Activated T-cell treated with anti-CD3 and anti-CD28 coated beads for 24 hours (primary cell): ENCODE measurements at regions not wholly inside any gene's neighbourhood (a gene's known extent, or its start where the extent isn't known, plus 50 kb on each side); places are given as distances from the start of the nearest gene placed in this dataset.

Experiments used
- DNase-seq: peaks from one replicate; pipeline ENCODE4 v3.0.0-alpha.2; 2020; ENCODE audit warnings: low read depth

DNA sequence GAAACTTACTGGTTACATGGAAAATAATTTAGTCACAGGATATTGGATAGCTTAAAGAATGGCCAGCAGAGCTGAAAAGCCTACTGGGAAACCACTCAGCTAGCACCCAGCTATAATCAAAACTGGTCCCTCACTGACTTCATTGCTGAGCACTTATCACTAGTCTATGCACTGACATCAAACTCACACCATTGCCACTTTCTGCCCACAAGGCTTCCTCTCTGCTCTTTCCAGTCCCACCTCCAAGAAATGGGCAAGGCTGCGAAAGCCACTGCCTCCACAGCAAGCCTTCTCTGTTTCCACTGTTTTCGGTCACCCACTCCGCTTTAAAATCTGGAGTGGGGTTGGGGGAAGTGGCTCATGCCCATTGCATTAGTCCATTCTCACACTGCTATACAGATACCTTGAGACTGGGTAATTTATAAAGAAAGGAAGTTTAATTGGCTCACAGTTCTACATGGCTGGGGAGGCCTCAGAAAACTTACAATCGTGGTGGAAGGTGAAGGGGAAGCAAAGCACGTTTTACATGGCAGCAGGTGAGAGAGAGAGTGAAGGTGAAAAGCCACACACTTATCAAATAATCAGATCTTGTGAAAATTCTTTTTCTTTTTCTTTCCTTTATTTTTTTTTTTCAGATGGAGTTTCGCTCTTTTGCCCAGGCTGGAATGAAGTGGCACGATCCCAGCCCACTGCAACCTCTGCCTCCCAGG lies 77.0 kb upstream of the CERS6 start:
- DNase-seq = no peak

DNA sequence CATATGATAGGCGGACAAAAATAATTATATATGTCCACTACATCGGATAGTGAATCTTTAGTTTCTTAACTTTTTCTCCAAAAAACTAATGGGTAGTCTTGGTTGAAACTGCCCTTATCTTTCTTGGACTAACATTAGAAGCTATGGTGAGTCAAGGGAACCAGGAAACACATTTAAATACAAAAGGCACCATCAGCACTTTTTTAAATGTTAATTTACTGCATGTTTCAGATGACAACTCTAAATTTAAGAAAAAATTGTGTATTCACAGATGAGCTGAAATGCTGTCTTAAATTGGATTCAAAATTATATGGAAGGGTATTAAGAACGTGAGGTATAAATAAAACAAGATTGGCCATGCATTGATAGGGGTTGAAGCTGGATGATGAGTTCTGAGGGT lies 75.6 kb upstream of the CERS6 start:
- DNase-seq = no peak

DNA sequence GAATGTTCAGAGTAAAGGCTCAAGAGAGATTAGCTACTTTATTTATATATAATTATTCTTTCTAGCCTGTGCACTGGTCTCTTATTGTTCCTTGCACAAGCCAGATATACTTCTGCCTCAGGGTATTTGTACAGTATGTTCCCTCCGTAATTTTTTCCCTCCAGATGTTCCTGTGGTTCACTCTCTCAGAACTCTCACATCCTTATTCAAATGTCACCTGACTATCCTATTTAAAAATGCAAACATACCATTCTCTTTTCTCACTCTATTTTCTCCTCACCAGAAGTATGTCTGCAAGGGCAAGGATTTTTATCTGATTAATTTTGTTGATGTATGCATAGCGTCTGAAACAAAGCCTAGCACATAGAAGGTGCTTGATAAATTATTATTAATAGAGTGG lies 64.0 kb upstream of the CERS6 start:
- no peak for DNase-seq

DNA sequence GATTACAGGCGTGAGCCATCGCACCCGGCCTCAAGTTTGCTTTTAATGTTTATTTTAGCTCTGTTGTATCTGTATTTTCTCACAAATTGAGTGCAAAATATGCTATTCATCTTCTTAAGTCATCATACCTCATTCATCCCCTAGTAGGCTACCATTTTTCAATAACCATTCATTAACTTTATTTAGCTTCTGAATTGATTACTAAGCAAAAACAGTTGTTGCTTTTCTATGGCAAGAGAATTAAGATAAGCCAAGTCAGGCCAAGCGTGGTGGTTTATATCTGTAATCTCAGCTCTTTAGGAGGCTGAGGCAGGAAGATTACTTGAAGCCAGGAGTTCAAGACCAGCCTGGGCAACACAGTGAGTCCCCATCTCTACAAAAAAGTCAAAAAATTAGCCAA lies 63.3 kb upstream of the CERS6 start:
- DNase-seq = no peak

DNA sequence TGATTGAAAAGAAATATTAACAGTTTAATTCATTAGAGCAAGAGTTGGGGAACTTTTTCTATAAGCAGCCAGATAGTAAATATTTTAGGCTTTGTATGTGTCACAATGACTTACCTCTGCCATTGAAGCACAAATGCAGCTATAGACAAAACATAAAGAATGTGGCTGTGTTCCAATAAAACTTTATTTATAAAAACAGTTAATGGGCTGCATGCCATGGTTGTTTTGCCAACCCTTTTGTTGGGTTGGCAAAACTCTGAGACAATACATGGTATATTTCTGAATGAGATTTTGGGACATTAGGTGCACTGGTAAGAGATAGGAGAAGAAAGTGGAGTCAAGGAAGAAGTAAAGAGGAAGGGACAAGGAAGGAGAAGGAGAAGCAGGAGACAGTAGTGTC lies 61.8 kb upstream of the CERS6 start:
- DNase-seq = no peak

DNA sequence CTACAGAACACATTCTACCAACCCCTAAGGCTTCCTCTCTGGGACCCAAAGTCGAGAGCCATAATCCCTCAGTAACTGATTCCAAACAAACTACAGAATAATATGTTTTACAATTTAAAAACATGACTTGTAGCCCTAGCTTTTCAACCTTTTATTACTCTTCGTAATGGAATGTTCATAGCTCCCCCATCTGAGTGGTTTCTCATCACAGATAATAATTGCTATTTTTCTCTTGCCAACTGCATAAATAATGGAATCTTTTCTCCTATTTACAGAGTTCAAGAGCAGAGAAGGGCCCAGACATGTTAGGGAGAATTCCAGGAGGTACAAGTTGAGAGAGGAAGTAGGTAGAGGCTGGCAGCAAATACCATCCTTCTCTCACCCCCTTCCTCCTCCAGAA lies 59.9 kb upstream of the CERS6 start:
- no peak for DNase-seq

DNA sequence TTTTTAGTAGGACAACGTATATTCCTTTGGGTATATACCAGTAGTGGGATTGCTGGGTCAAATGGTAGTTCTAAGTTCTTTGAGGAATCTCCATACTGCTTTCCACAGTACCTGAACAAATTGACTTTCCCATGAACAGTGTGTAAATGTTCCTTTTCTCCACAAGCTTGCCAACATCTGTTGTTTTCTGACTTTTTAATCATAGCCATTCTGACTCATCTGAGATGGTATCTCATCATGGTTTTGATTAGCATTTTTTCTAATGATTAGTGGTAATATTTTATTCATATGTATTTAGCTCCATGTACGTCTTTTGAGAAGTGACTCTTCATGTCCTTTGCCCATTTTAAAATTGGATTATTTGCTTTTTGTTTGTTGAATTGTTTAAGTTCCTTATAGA lies 58.4 kb upstream of the CERS6 start:
- DNase-seq = no peak

DNA sequence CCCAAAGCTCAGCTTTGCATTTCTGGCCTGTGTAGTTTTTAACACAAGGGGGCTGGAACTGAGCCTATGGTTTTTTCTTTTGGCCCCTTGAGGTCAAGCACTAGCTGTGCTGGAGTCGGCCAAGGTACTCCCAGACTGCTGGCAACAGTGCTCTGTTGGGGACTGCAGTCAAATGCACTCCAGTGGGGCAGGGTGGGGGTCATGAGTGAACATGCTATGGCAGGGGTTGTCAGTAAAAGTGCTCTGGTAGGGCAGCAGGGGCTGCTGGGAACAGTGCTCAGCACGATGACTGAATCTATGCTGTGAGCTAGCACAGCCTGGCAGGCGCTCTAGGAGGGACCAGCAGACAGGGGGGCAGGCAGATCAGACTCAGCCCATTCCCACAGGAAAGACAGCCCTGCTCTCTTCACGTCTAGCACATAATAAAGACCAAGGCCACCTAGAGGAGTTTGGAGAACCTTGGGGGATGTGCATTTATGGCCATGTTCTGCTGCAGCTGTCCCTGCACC lies 55.0 kb upstream of the CERS6 start:
- no peak for DNase-seq

DNA sequence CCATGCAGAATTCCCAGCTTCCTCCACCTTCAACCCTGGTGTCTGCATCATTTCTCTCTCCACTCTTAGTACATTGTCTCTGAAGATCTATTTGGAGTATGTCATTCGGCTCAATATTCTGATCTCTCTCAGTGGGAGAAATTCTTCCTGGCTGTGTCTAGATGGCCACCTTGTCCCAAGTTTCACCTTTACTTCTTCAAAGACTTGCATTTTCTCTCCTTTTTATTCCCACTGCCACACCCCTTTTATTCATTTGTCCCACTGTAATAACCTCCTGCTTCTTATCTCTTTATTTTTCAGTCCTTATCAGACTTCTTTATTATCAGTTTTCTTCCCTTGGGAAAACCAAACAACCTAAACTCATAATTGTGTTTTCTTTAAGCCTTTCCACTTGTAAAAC lies 54.3 kb upstream of the CERS6 start:
- DNase-seq = no peak

DNA sequence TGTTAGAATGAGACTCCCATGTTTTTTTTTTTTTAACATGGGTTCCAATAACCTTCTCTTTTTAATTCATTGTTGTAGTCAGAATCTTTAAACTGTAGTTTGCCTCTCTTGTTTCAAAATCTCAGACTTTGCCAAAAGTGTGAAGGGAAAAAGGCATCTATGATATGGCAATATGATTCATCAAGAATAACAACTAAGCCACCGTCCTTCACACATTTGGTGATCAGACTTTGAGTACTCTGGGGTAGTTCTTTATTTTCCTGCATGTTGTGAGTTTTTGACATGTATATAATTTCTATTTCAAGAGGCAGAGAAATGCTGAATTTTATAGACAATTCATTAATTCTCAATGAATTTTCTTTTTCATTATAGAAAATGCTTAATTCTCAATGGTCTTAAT lies 53.5 kb upstream of the CERS6 start:
- DNase-seq = no peak

DNA sequence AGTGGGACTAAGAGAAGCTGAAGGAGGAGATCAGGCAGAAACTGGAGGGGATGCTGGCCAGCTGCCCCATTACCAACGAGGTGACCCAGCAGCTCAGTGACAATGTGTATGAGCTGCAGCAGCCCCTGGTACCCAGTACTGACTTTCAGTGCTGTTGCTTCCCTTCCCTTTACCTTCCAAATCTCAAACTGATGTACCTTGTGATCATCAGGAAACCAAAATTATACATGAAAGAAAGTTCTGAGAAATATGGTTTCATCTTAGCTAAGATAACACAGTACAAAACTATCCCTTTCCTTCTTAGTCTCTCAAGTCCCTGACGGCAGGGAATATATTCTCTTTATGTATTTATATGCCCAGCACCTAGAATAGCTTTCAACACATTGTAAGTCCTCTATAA lies 52.3 kb upstream of the CERS6 start:
- no peak for DNase-seq

DNA sequence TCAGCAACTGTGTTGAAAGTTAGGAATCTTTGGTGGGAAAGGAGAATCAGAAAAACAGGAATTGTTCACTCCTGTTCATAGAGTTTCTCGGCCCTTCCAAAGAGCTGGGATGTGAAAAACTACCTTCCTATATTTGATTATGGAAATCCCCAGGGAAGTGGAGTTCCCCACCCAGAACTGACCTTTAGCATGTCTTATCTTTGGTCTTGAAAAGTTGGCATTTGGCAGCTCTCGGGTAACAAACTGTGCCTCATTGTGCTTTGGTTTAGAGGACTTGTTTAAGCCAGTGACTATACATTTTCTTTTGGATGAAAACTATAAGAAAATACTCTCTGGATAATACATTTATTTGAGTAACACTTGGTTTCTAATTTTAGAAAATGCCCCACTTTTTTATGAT lies 51.3 kb upstream of the CERS6 start:
- DNase-seq = no peak
